Epithelial cell of esophagus (primary cell): ENCODE measurements at regions not wholly inside any gene's neighbourhood (a gene's known extent, or its start where the extent isn't known, plus 50 kb on each side); places are given as distances from the start of the nearest gene placed in this dataset.

Experiments used
- DNase-seq: peaks from one replicate; pipeline ENCODE4 v3.0.0; 2010; ENCODE audit warnings: low read depth
- H3K4me3 ChIP-seq: 2 replicates; pipeline ENCODE4 v1.5.1; 2011; ENCODE audit warnings: mild to moderate bottlenecking, low read length, control low read depth
- TF ChIP-seq, protein P1 (sequence below): IDR thresholded peaks from 2 replicates; pipeline ENCODE4 v1.5.1; 2011; ENCODE audit warnings: low read depth, mild to moderate bottlenecking, low read length, control low read depth, inconsistent platforms; ENCODE audit not compliant: insufficient read depth; ENCODE audit errors: missing control alignments

DNA sequence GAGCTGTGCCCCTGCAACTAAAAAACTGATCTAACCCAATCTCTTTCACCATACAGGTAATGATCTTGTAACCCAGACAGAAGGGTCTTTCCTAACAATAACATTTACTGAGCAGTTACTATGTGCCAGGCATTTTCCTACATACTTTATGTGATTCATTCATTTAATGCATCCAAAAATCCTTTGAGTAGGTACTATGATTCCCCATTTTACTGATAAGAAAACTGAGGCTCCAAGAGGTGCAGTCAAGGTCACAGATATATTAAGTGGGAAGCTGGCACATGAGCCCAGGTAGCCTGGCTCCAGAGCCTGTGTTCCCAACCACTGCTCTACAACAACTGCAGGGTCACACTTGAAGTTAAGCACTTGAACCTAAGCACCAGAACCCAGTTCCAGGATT lies 87.6 kb downstream of the NCR2 start:
- TF ChIP-seq, protein P1, sequence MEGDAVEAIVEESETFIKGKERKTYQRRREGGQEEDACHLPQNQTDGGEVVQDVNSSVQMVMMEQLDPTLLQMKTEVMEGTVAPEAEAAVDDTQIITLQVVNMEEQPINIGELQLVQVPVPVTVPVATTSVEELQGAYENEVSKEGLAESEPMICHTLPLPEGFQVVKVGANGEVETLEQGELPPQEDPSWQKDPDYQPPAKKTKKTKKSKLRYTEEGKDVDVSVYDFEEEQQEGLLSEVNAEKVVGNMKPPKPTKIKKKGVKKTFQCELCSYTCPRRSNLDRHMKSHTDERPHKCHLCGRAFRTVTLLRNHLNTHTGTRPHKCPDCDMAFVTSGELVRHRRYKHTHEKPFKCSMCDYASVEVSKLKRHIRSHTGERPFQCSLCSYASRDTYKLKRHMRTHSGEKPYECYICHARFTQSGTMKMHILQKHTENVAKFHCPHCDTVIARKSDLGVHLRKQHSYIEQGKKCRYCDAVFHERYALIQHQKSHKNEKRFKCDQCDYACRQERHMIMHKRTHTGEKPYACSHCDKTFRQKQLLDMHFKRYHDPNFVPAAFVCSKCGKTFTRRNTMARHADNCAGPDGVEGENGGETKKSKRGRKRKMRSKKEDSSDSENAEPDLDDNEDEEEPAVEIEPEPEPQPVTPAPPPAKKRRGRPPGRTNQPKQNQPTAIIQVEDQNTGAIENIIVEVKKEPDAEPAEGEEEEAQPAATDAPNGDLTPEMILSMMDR: no peak
- H3K4me3 ChIP-seq: no peak overlapping the region
- no peak for DNase-seq

DNA sequence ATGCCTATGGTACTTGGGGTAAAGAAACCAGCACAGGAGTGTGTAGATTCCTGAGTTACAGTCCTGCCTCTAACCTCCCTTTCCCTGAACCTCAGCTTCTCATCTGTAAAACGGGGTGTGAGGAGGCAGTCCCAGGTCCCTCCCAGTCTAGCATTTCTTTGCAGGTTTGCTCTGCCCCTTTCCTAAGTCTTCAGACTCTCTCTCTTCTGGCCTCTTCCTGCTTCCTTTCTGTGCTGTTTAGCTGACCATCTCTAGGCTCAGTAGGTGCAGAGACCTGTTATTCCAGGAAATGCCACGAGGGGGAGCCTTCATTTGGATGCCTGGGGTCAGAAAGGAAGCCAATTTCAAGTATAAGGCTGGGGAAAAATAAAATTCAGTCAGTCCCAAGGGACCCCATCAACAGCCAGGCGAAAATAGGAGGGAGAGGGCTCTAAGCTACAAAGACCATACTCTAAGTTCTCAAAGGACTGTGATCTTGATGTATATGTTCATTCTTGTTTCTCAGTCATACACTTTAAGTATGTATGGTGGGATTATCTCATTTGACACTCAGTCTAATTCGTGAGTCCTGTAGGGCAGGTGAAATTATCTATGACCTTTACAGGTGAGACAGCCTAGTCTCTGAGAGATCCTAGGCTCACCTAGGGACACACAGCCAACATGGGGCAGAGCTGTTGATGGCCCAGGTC lies 89.1 kb downstream of the NCR2 start:
- TF ChIP-seq, protein P1: peak; percentile 91
- peak; percentile 71 for DNase-seq
- H3K4me3 ChIP-seq: no peak overlapping the region

DNA sequence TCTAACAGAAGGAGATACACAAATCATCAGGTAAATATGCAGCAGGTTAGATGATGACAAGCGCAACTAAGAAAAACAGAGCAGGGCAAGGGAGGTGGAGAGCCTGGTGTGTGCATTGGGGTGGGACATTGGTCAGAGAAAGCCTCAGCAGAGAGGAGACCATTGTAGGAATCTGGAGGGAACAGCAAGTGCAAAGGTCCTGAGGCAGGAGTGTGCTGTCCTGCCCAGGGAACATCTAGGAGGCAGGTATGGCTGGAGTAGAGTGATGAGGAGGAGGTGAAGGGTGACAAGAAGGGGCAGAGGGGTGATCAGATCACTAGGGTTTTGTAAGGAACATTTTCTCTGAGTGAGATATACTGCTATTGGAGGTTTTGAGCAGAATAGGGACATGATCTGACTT lies 90.1 kb downstream of the NCR2 start:
- no peak for DNase-seq
- TF ChIP-seq, protein P1: no peak
- H3K4me3 ChIP-seq: no peak overlapping the region

DNA sequence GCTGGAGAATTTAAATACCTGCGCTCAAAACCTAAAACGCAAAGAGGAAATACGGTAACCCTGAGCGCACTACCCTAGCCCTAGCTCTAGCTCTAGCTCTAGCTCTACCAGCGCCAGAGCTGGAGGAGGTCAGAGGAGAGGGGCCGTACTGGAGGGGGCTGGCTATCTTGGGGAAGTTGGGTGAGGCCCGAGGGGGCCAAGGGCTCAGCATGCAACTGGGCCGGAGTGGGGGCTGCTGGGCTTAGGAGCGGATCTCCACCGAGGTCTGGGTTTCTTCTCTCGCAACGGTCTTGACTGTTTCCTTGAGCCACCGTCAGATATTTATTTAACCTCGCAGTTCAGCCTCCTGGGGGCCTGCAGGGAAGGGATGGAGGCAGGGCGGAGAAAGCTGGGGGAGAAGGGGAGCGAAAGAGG lies 91.0 kb downstream of the NCR2 start:
- no peak for DNase-seq
- TF ChIP-seq, protein P1: no peak
- H3K4me3 ChIP-seq: no peak overlapping the region

DNA sequence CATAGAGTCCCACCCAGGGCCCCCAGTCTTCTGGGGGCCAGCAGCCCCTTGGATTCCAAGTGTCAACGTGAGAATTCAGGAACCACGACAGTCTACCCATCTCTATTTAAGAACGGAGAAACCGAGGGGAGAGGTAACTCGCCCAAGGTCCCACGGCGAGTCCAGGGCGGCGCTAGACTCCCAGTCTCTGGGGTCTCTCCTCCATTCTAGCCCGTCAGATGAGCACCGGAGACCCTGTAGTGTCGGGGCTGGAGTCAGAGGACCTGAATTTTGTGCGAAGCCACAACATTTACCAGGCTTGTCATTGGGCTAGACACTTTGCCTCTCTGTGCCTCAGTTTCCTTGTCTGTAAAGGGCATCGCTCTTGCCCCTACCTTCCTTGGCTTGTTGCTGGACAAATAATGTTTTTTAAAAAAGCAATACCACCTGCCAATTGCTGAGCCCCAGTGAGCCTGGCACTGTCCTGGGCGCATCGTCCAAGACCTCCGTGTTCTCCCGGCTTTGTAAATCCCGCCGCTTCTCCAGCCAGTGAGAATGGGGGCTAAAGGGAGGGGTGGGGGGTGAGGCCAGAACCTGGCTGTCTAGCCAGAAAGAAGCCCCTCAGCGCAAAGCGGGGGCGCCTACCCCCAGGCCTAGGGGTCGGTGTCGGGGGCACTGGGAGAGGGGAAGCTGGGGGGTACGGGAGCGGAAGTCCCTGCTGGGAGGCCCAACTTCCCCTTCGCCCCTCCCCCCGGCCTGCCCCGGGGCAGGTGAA lies 91.7 kb downstream of the NCR2 start:
- H3K4me3 ChIP-seq: no peak overlapping the region
- TF ChIP-seq, protein P1: no peak
- no peak for DNase-seq

DNA sequence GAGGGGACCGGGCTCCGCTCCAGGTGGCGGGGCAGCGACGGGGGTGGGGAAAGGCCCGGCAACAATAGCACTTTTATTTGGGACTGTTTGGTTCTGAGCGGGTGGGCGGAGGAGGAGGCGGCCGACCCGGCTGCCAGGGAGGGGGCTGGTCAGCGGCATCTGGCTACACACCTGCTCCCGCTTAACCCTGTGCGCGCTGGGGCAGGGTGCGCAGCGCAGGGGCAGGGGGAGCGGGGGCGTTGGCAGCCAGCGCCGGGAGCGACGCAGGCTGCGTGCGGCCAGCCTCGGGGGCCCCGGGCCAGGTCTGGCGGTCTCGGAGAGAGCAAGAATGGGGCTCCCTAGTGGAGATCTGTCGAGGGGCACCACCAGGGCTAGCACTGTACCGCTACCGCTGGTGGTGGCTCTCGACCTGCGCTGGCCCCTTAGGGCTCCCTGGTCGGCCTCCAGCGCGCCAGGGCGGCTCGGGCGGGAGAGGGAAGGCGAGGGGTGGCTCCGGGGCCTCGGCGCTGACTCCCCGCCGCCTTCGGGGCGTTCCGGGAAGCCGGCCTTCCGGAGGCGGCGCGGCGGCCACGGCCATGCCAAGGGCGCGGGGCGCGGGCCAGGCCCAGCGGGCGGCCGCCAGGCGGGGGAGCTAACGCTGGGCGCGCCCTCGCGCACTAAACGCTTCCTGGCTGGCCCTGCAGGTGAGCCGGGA lies 92.4 kb downstream of the NCR2 start:
- TF ChIP-seq, protein P1: no peak
- H3K4me3 ChIP-seq: peak overlapping the region; percentile 20
- DNase-seq: peak; percentile 25
